ENCODE measurements at regions not wholly inside any gene's neighbourhood (a gene's known extent, or its start where the extent isn't known, plus 50 kb on each side); places are given as distances from the start of the nearest gene placed in this dataset.

DNA sequence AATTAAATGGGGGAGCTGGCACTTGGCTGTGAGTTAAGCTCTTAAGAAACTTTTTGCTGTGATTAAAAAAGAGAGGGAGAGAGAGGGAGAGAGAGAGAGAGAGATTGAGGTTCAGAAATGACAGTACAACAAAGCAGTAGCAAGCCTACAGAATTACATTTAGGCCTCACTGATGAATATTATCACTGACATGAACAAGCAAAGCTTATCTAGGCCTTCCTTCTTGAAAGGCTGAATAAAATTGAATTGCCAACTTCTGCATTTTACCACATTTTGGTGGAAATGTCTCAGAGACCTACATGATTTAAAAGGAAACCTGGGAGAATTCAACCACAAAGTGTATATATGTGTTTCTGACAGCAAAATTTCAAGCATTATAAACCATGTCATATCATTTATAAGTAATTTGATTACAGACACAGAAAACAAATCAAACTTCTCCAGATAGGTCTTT lies 530.8 kb downstream of the SOX2 start:
- TF ChIP-seq POLR2A (IDR thresholded peaks at IDR 0.05): no peak
- TF ChIP-seq, protein P1, sequence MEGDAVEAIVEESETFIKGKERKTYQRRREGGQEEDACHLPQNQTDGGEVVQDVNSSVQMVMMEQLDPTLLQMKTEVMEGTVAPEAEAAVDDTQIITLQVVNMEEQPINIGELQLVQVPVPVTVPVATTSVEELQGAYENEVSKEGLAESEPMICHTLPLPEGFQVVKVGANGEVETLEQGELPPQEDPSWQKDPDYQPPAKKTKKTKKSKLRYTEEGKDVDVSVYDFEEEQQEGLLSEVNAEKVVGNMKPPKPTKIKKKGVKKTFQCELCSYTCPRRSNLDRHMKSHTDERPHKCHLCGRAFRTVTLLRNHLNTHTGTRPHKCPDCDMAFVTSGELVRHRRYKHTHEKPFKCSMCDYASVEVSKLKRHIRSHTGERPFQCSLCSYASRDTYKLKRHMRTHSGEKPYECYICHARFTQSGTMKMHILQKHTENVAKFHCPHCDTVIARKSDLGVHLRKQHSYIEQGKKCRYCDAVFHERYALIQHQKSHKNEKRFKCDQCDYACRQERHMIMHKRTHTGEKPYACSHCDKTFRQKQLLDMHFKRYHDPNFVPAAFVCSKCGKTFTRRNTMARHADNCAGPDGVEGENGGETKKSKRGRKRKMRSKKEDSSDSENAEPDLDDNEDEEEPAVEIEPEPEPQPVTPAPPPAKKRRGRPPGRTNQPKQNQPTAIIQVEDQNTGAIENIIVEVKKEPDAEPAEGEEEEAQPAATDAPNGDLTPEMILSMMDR (IDR thresholded peaks at IDR 0.05): no peak

All from uterus (tissue), 2 donors.